Astrocyte (in vitro differentiated cells and primary cell): ENCODE measurements at regions not wholly inside any gene's neighbourhood (a gene's known extent, or its start where the extent isn't known, plus 50 kb on each side); places are given as distances from the start of the nearest gene placed in this dataset.

Experiments
- DNase-seq: peaks from one replicate; pipeline ENCODE4 v3.0.0-alpha.2; 2010; ENCODE audit warnings: low read depth
- FAIRE-seq: peaks from 2 replicates; lab custom pipeline; 2011; peaks lifted over from hg19 to GRCh38; lab: Jason Lieb, UNC
- H2AFZ ChIP-seq: 2 replicates; pipeline ENCODE4 v1.6.0; 2012; ENCODE audit warnings: low read depth, low read length, inconsistent platforms
- H3K27ac ChIP-seq: 2 replicates; pipeline ENCODE4 v1.5.1; 2011; ENCODE audit warnings: low read depth, low read length, inconsistent platforms
- H3K27me3 ChIP-seq: 2 replicates; pipeline ENCODE4 v1.6.0; 2011; ENCODE audit warnings: low read length, inconsistent platforms; ENCODE audit not compliant: insufficient read depth
- H3K36me3 ChIP-seq: 2 replicates; pipeline ENCODE4 v1.5.1; 2011; ENCODE audit warnings: low read length, inconsistent platforms; ENCODE audit not compliant: insufficient read depth
- H3K4me1 ChIP-seq: 2 replicates; pipeline ENCODE4 v1.5.1; 2011; ENCODE audit warnings: low read length, inconsistent platforms; ENCODE audit not compliant: insufficient read depth
- H3K4me2 ChIP-seq: 2 replicates; pipeline ENCODE4 v1.6.0; 2012; ENCODE audit warnings: low read length, inconsistent platforms
- H3K4me3 ChIP-seq: 2 replicates; pipeline ENCODE4 v1.5.1; 2011; ENCODE audit warnings: low read depth, mild to moderate bottlenecking, low read length, inconsistent platforms; ENCODE audit not compliant: insufficient read depth
- H3K79me2 ChIP-seq: 2 replicates; pipeline ENCODE4 v1.6.0; 2012; ENCODE audit warnings: mild to moderate bottlenecking, low read length, inconsistent platforms; ENCODE audit not compliant: insufficient read depth
- H3K9ac ChIP-seq: 2 replicates; pipeline ENCODE4 v1.6.0; 2012; ENCODE audit warnings: mild to moderate bottlenecking, low read length, inconsistent platforms
- H3K9me3 ChIP-seq: 2 replicates; pipeline ENCODE4 v1.5.1; 2012; ENCODE audit warnings: low read depth, mild to moderate bottlenecking, low read length, inconsistent platforms; ENCODE audit not compliant: insufficient read depth
- H4K20me1 ChIP-seq: 2 replicates; pipeline ENCODE4 v1.6.0; 2012; ENCODE audit warnings: low read length, inconsistent platforms; ENCODE audit not compliant: insufficient read depth
- H3K27ac Mint-ChIP-seq: one replicate; pipeline ENCODE4 v1.8.0; 2021; ENCODE audit warnings: mild to moderate bottlenecking, mixed read lengths; ENCODE audit not compliant: unreplicated experiment
- H3K27me3 Mint-ChIP-seq: one replicate; pipeline ENCODE4 v1.8.0; 2021; ENCODE audit warnings: low read depth, mixed read lengths; ENCODE audit not compliant: unreplicated experiment
- H3K36me3 Mint-ChIP-seq: one replicate; pipeline ENCODE4 v1.8.0; 2021; ENCODE audit warnings: low read depth, mixed read lengths; ENCODE audit not compliant: unreplicated experiment
- H3K4me1 Mint-ChIP-seq: one replicate; pipeline ENCODE4 v1.8.0; 2021; ENCODE audit warnings: low read depth, mixed read lengths; ENCODE audit not compliant: unreplicated experiment
- H3K4me3 Mint-ChIP-seq: one replicate; pipeline ENCODE4 v1.8.0; 2021; ENCODE audit warnings: mild to moderate bottlenecking, moderate library complexity, mixed read lengths; ENCODE audit not compliant: unreplicated experiment
- H3K9me3 Mint-ChIP-seq: one replicate; pipeline ENCODE4 v1.8.0; 2021; ENCODE audit warnings: mild to moderate bottlenecking, mixed read lengths; ENCODE audit not compliant: unreplicated experiment
- CTCF ChIP-seq: IDR thresholded peaks from 2 replicates; pipeline ENCODE4 v1.5.1; 2011; ENCODE audit warnings: low read depth, mild to moderate bottlenecking, inconsistent platforms, low read length, moderate library complexity; ENCODE audit not compliant: insufficient read depth
- EZH2 ChIP-seq: IDR thresholded peaks from 2 replicates; pipeline ENCODE4 v1.6.1; 2012; ENCODE audit warnings: mild to moderate bottlenecking, low read length, inconsistent platforms; ENCODE audit not compliant: insufficient read depth

- H3K27ac Mint-ChIP-seq = no peak overlapping the region
- no peaks in the 10 kb centered on the region for H3K79me2 ChIP-seq
- H3K4me3 Mint-ChIP-seq = no peak overlapping the region
- H3K9ac ChIP-seq = no peak overlapping the region
- H3K4me2 ChIP-seq = no peak overlapping the region
- no peaks in the 10 kb centered on the region for H4K20me1 ChIP-seq
- H3K27me3 ChIP-seq = no peaks in the 10 kb centered on the region
- FAIRE-seq = no peak
- H3K4me1 Mint-ChIP-seq = no peaks in the 10 kb centered on the region
- peaks cover 3% of the 10 kb centered on the region for H3K9me3 Mint-ChIP-seq
- H3K9me3 ChIP-seq = no peaks in the 10 kb centered on the region
- DNase-seq = no peak
- no peaks in the 10 kb centered on the region for H3K36me3 Mint-ChIP-seq
- H2AFZ ChIP-seq = no peak overlapping the region
- TF ChIP-seq CTCF = no peak
- TF ChIP-seq EZH2 = no peak
- H3K4me1 ChIP-seq = no peaks in the 10 kb centered on the region
- H3K36me3 ChIP-seq = no peaks in the 10 kb centered on the region
- no peaks in the 10 kb centered on the region for H3K27me3 Mint-ChIP-seq
- H3K27ac ChIP-seq = no peak overlapping the region
- no peak overlapping the region for H3K4me3 ChIP-seq
Observed at GRCh38 chr5:24290536-24290935, 354.2 kb downstream of the CDH10 start.

- DNase-seq = no peak
- Mint-ChIP-seq H3K27ac (no peak overlapping the region), H3K27me3 (no peaks in the 10 kb centered on the region)
Observed at GRCh38 chr5:24291916-24292315, 352.9 kb downstream of the CDH10 start.

More at GRCh38 chr5:24291916-24292315, 352.9 kb downstream of the CDH10 start:
- H3K36me3 Mint-ChIP-seq = no peaks in the 10 kb centered on the region
- H3K9me3 Mint-ChIP-seq = peaks cover 3% of the 10 kb centered on the region
- Histone ChIP-seq H3K9me3 (no peaks in the 10 kb centered on the region), H3K4me3 (no peak overlapping the region), H3K36me3 (no peaks in the 10 kb centered on the region), H3K4me1 (no peaks in the 10 kb centered on the region), H3K79me2 (no peaks in the 10 kb centered on the region), H3K9ac (no peak overlapping the region), H4K20me1 (no peaks in the 10 kb centered on the region), H3K4me2 (no peak overlapping the region), H3K27me3 (no peaks in the 10 kb centered on the region), H3K27ac (no peak overlapping the region), H2AFZ (no peak overlapping the region)
- H3K4me3 Mint-ChIP-seq = no peak overlapping the region
- H3K4me1 Mint-ChIP-seq = no peaks in the 10 kb centered on the region
- no peak for FAIRE-seq
- no peak for TF ChIP-seq CTCF
- TF ChIP-seq EZH2 = no peak
